ENCODE measurements at regions not wholly inside any gene's neighbourhood (a gene's known extent, or its start where the extent isn't known, plus 50 kb on each side); places are given as distances from the start of the nearest gene placed in this dataset.

GRCh38 chr9:28056466-28056865 lies 483.2 kb upstream of the C9orf72 start:
- dilution Hi-C loops (cut with MboI; ENCODE audit: extremely low pct_ligation_motif_present, low sequenced_read_pairs) (no loop called here), intact Hi-C loops (cut with micrococcal nuclease) (no loop called here)
- BruUV-seq (replicated peaks): no TSS peak
- H2AFZ ChIP-seq (ENCODE audit: low read depth, low read length): no peak overlapping the region
- no peaks in the 10 kb centered on the region for H3K36me3 ChIP-seq (ENCODE audit: control insufficient read depth in 2 of 2, extremely low read depth in 1 of 2, insufficient read depth in 2 of 2, low read length in 2 of 2)
- no peak overlapping the region for H3K27ac ChIP-seq (ENCODE audit: insufficient read depth, low read depth, low read length)
- no peak for FAIRE-seq
- DNase-seq (ENCODE audit: low read depth, low spot score): no peak
- H4K20me1 ChIP-seq (replicated peaks; ENCODE audit: control insufficient read depth, extremely low read depth, insufficient read depth, low read length): no peaks in the 10 kb centered on the region
- H3K27me3 ChIP-seq (ENCODE audit: control insufficient read depth in 2 of 2, insufficient read depth in 2 of 2, low read length in 2 of 2): no peaks in the 10 kb centered on the region
- no peaks in the 10 kb centered on the region for H3K9me3 ChIP-seq (replicated peaks; ENCODE audit: control insufficient read depth, insufficient read depth, low read length)
- no peaks in the 10 kb centered on the region for H3K79me2 ChIP-seq (ENCODE audit: control insufficient read depth, insufficient read depth, low read length)
- ChIA-PET POLR2A (no interaction called here), CTCF (no interaction called here)
- H3K9me1 ChIP-seq (replicated peaks; ENCODE audit: control insufficient read depth, extremely low read depth, insufficient read depth, low read length): no peaks in the 10 kb centered on the region
- no peak overlapping the region for H3K4me2 ChIP-seq (ENCODE audit: insufficient read depth, low read length)
- H3K4me1 ChIP-seq (ENCODE audit: control insufficient read depth, extremely low read depth, insufficient read depth, low read length): no peaks in the 10 kb centered on the region
- H3K9ac ChIP-seq (replicated peaks; ENCODE audit: extremely low read depth, insufficient read depth, low read length): no peak overlapping the region
- TF ChIP-seq POLR2A (IDR thresholded peaks at IDR 0.05; ENCODE audit: low read depth, low read length) (no peak), FOS (IDR thresholded peaks at IDR 0.05; ENCODE audit: borderline replicate concordance, insufficient read depth, low read length) (no peak), EZH2 (IDR thresholded peaks at IDR 0.05; ENCODE audit: borderline replicate concordance, low read depth, low read length, severe bottlenecking) (no peak), GATA2 (IDR thresholded peaks at IDR 0.05; ENCODE audit: insufficient read depth, insufficient read length, low read depth, low read length) (no peak), MAX (IDR thresholded peaks at IDR 0.05; ENCODE audit: insufficient read depth, insufficient read length) (no peak), JUN (IDR thresholded peaks at IDR 0.05; ENCODE audit: borderline replicate concordance, insufficient read depth, insufficient read length, low read depth) (no peak), MYC (IDR thresholded peaks at IDR 0.05; ENCODE audit: low read depth, low read length) (no peak), POLR2AphosphoS5 (IDR thresholded peaks at IDR 0.05; ENCODE audit: insufficient read depth, low read depth, low read length) (no peak), CTCF (IDR thresholded peaks at IDR 0.05; ENCODE audit: extremely low read depth in 1 of 2, insufficient read depth in 1 of 2, low read depth in 1 of 2, low read length in 2 of 2) (no peak)
- H3K4me3 ChIP-seq (replicated peaks in 1 of 3; ENCODE audit: insufficient read depth in 1 of 3, low read depth in 1 of 3, low read length in 3 of 3): no peak overlapping the region
